HL-60 (cell line): ENCODE measurements at regions not wholly inside any gene's neighbourhood (a gene's known extent, or its start where the extent isn't known, plus 50 kb on each side); places are given as distances from the start of the nearest gene placed in this dataset.

Experiments used
- DNase-seq, 2 experiments: peaks; one replicate each; pipeline ENCODE4 v3.0.0-alpha.2; 2010 to 2020; ENCODE audit warnings: low read depth in 1 of 2, low spot score in 1 of 2
- H3K27ac ChIP-seq: fragments of 250-450 bp; sonication (Bioruptor Pico); replicated peaks from 2 replicates; pipeline ENCODE4 v1.5.1; 2020; ENCODE audit warnings: mild to moderate bottlenecking, moderate library complexity
- H3K27me3 ChIP-seq: fragments of 250-450 bp; sonication (Bioruptor Pico); 2 replicates; pipeline ENCODE4 v1.5.1; 2021; ENCODE audit warnings: mild to moderate bottlenecking, moderate library complexity; ENCODE audit not compliant: insufficient read depth, poor library complexity, severe bottlenecking
- H3K4me3 ChIP-seq: replicated peaks from 2 replicates; pipeline ENCODE4 v1.5.1; 2011; ENCODE audit warnings: mild to moderate bottlenecking, control low read depth, low read length; ENCODE audit not compliant: insufficient read depth
- CTCF ChIP-seq: IDR thresholded peaks from one replicate; pipeline ENCODE4 v1.5.1; 2011; ENCODE audit warnings: low read length, control low read depth, inconsistent platforms; ENCODE audit not compliant: insufficient read depth
- GABPA ChIP-seq: IDR thresholded peaks from 2 replicates; pipeline ENCODE4 v1.6.1; 2012; ENCODE audit warnings: low read depth
- POLR2AphosphoS5 ChIP-seq: IDR thresholded peaks from 2 replicates; pipeline ENCODE4 v1.6.1; 2012; ENCODE audit warnings: low read depth
- REST ChIP-seq: IDR thresholded peaks from 2 replicates; pipeline ENCODE4 v1.6.1; 2012; ENCODE audit warnings: low read depth; ENCODE audit not compliant: insufficient replicate concordance
- SPI1 ChIP-seq: IDR thresholded peaks from 2 replicates; pipeline ENCODE4 v1.6.1; 2012; ENCODE audit warnings: low read depth, mild to moderate bottlenecking, borderline replicate concordance

DNA sequence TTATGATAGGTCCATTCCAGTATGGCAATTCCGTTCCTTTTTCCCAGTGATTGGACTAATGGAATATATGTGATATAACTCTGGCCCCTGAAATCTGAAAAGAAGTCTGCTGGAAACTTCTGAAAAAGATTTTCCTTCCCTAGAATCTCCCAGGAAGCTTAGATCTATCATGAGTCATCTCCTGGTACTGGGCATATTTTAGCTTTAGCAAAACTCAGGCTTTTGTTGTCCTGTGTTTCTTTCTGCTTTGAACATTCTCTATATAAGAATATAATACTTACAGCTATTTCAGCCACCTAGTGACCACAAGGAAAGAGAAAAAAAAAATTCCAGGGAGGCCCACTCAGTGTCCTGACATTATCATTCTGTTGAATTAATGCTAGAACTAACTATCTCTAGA, 597.2 kb upstream of the GRIA3 start:
- TF ChIP-seq POLR2AphosphoS5 (no peak), REST (no peak), GABPA (no peak), SPI1 (no peak), CTCF (no peak)
- Histone ChIP-seq H3K4me3 (no peak overlapping the region), H3K27ac (no peak overlapping the region), H3K27me3 (no peaks in the 10 kb centered on the region)
- DNase-seq = no peak

GRCh38 chrX:122591546-122591945, 592.5 kb upstream of the GRIA3 start:
- Histone ChIP-seq H3K4me3 (no peak overlapping the region), H3K27me3 (no peaks in the 10 kb centered on the region), H3K27ac (no peak overlapping the region)
- TF ChIP-seq CTCF (no peak), SPI1 (no peak)
- no peak for DNase-seq

DNA sequence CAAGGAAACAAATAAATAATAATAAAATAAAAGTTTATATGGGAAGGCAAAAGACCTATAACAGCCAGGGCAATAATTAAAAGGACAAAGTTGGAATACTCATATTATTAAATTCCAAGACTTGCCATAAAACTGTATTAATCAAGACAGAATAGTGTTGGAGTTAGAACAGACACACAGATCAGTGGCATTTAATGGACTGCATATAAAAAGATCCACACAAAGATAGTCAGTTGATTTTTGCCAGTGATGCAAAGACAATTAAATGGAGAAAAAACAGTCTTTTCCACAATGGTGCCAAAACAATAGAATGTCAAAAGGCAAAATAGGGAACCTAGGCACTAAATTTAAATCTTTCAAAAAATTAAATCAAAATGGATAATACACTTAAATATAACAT, 587.1 kb upstream of the GRIA3 start:
- H3K4me3 ChIP-seq = no peak overlapping the region
- no peaks in the 10 kb centered on the region for H3K27me3 ChIP-seq
- H3K27ac ChIP-seq = no peak overlapping the region
- TF ChIP-seq POLR2AphosphoS5 (no peak), GABPA (no peak), CTCF (no peak), REST (no peak), SPI1 (no peak)
- no peak for DNase-seq

GRCh38 chrX:122622795-122623194, 561.3 kb upstream of the GRIA3 start:
- DNase-seq = no peak

More at GRCh38 chrX:122622795-122623194, 561.3 kb upstream of the GRIA3 start:
- H3K27ac ChIP-seq = no peak overlapping the region
- TF ChIP-seq POLR2AphosphoS5 (no peak), REST (no peak), SPI1 (no peak), GABPA (no peak), CTCF (no peak)
- H3K4me3 ChIP-seq = no peak overlapping the region
- no peaks in the 10 kb centered on the region for H3K27me3 ChIP-seq
